VCaP (cell line): ENCODE measurements at regions not wholly inside any gene's neighbourhood (a gene's known extent, or its start where the extent isn't known, plus 50 kb on each side); places are given as distances from the start of the nearest gene placed in this dataset.

ENCODE experiments used
- H3K27ac ChIP-seq: fragments of 450-650 bp; 2 replicates; pipeline ENCODE4 v1.5.1; 2017
- TF ChIP-seq, protein P1 (sequence below): fragments of 450-650 bp; conservative IDR thresholded peaks from 2 replicates; pipeline ENCODE4 v1.5.1; 2017; ENCODE audit warnings: mild to moderate bottlenecking, moderate library complexity

GRCh38 chr4:15232366-15233263, 195.2 kb upstream of the C1QTNF7 start:
- TF ChIP-seq, protein P1, sequence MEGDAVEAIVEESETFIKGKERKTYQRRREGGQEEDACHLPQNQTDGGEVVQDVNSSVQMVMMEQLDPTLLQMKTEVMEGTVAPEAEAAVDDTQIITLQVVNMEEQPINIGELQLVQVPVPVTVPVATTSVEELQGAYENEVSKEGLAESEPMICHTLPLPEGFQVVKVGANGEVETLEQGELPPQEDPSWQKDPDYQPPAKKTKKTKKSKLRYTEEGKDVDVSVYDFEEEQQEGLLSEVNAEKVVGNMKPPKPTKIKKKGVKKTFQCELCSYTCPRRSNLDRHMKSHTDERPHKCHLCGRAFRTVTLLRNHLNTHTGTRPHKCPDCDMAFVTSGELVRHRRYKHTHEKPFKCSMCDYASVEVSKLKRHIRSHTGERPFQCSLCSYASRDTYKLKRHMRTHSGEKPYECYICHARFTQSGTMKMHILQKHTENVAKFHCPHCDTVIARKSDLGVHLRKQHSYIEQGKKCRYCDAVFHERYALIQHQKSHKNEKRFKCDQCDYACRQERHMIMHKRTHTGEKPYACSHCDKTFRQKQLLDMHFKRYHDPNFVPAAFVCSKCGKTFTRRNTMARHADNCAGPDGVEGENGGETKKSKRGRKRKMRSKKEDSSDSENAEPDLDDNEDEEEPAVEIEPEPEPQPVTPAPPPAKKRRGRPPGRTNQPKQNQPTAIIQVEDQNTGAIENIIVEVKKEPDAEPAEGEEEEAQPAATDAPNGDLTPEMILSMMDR: no peak

DNA sequence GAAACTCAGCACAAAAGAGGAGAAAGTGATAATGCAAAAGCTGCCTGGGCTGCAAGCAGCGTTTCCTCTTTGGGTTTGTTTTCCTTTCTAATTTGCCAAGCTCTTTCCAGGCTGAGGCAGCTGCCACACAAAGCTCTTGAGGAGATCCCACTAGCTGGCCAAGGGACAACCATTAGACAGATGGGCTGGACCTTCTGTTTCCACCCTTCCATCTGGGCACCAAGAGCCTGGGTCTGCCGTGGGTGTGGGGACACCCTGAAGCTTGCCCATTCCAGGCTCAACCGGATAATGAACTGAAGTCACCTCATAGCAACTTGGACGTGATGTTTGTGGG, 194.6 kb upstream of the C1QTNF7 start:
- no peak overlapping the region for H3K27ac ChIP-seq

More at GRCh38 chr4:15232366-15233263, 195.2 kb upstream of the C1QTNF7 start:
- H3K27ac ChIP-seq: no peak overlapping the region

GRCh38 chr4:15233626-15234025, 194.2 kb upstream of the C1QTNF7 start:
- H3K27ac ChIP-seq: no peak overlapping the region
- TF ChIP-seq, protein P1: no peak

More for the DNA sequence above, 194.6 kb upstream of the C1QTNF7 start:
- TF ChIP-seq, protein P1: no peak

DNA sequence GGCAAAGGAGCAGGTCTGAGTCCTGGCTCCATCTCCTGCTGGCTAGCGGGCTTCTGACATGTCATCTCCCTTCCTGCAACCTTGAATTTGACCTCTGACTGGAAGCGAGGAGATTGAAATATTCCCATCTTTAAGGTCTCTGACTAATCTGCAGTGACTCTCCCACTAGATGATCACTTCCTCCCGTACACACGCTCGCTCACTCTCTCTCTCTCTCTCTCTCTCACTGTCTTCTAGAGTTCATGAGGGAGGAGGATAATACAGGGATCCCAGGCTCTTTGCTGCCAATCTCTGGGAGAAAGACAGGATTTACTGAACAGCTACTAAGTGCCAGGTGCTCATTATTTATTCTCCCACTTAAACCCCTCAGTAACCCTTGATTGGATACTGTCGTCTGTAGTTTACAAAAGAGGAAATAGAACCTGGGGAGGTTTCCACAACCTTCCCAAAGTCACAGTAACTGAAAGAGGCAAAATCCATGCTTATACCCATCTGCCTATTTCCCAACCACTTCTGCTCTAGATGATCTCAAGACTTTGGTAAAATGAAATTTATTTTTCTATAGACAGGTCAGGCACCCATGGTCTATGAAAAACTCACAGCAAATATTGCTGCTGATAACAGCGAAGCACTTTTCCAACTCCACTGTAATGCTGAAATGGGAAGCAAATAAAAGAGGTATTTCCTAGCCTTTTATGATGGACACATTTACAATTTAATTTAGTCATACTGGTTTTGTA, 193.5 kb upstream of the C1QTNF7 start:
- no peak overlapping the region for H3K27ac ChIP-seq
- TF ChIP-seq, protein P1: no peak

DNA sequence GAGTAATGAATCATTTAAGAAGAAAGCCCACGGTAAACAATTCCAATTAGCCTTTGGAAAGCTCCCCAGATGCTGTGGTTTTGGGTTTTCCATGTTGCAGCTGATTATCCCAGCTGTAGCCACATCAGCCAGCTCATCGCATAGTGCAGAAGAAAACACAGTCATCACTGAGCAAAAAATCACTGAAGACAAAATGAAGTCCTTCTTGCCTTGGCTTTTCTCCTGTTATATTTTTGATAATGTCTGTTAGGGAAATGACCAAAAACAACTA, 193.0 kb upstream of the C1QTNF7 start:
- no peak overlapping the region for H3K27ac ChIP-seq

DNA sequence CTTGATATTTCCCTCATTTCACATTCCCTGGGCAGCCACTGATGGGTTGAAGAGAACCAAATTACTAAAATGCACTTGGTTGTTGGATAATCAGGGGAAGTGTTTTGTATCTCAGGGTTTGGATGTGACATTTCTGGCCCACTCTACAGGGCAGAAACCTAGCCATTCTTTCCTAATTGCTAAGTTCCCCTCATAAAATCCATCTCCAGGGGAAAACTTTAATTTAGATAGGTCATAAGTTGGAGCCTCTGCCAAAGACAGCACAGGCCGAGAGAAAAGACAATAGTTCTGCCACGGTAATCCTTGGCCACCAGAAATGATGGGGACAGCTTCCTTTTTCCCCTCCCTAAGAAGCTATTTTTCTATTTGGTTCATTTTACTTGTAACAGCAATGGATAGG, 192.7 kb upstream of the C1QTNF7 start:
- H3K27ac ChIP-seq: no peak overlapping the region
- TF ChIP-seq, protein P1: no peak

More for the DNA sequence above, 193.0 kb upstream of the C1QTNF7 start:
- TF ChIP-seq, protein P1: no peak

- H3K27ac ChIP-seq: no peak overlapping the region
- TF ChIP-seq, protein P1: no peak
Observed at GRCh38 chr4:15237648-15238230, 190.1 kb upstream of the C1QTNF7 start.
